ENCODE measurements at regions not wholly inside any gene's neighbourhood (a gene's known extent, or its start where the extent isn't known, plus 50 kb on each side); places are given as distances from the start of the nearest gene placed in this dataset.
A peak's percentile ranks its signal among the peaks of the same experiment; 100 is the strongest.

- Mint-ChIP-seq H3K4me1 (ENCODE audit: low read depth) (no peaks in the 10 kb centered on the region), H3K27me3 (ENCODE audit: low read depth) (peaks cover 5% of the 10 kb centered on the region), H3K9me3 (no peaks in the 10 kb centered on the region), H3K27ac (no peak overlapping the region), H3K4me3 (no peak overlapping the region), H3K36me3 (ENCODE audit: low read depth) (no peaks in the 10 kb centered on the region)
- no peak for DNase-seq
- CTCF ChIA-PET, result no interaction called here
- intact Hi-C loops (cut with micrococcal nuclease), result no loop called here
Observed at GRCh38 chr2:8447610-8448221, 234.1 kb upstream of the ID2 start.

- H3K4me3 Mint-ChIP-seq, result no peak overlapping the region
- no peak for DNase-seq
- no peak overlapping the region for H3K27ac Mint-ChIP-seq
- peaks cover 5% of the 10 kb centered on the region for H3K27me3 Mint-ChIP-seq (ENCODE audit: low read depth)
- no peaks in the 10 kb centered on the region for H3K4me1 Mint-ChIP-seq (ENCODE audit: low read depth)
- H3K36me3 Mint-ChIP-seq (ENCODE audit: low read depth), result no peaks in the 10 kb centered on the region
- CTCF ChIA-PET, result no interaction called here
- H3K9me3 Mint-ChIP-seq, result no peaks in the 10 kb centered on the region
- intact Hi-C loops (cut with micrococcal nuclease), result no loop called here
Observed at GRCh38 chr2:8448824-8449556, 232.9 kb upstream of the ID2 start.

- CTCF ChIA-PET, result no interaction called here
- no peak overlapping the region for H3K27ac Mint-ChIP-seq
- peaks cover 8% of the 10 kb centered on the region for H3K27me3 Mint-ChIP-seq (ENCODE audit: low read depth)
- H3K9me3 Mint-ChIP-seq, result no peaks in the 10 kb centered on the region
- H3K4me1 Mint-ChIP-seq (ENCODE audit: low read depth), result peaks cover 11% of the 10 kb centered on the region
- intact Hi-C loops (cut with micrococcal nuclease), result no loop called here
- no peak for DNase-seq
- H3K4me3 Mint-ChIP-seq, result no peak overlapping the region
- H3K36me3 Mint-ChIP-seq (ENCODE audit: low read depth), result no peaks in the 10 kb centered on the region
Observed at GRCh38 chr2:8451273-8451672, 230.6 kb upstream of the ID2 start.

GRCh38 chr2:8452296-8452695, 229.6 kb upstream of the ID2 start:
- intact Hi-C loops (cut with micrococcal nuclease), result no loop called here
- Mint-ChIP-seq H3K4me3 (no peak overlapping the region), H3K27me3 (ENCODE audit: low read depth) (peaks cover 8% of the 10 kb centered on the region), H3K36me3 (ENCODE audit: low read depth) (no peaks in the 10 kb centered on the region), H3K27ac (no peak overlapping the region), H3K9me3 (no peaks in the 10 kb centered on the region), H3K4me1 (ENCODE audit: low read depth) (peaks cover 14% of the 10 kb centered on the region)
- CTCF ChIA-PET, result no interaction called here
- DNase-seq, result no peak

GRCh38 chr2:8452979-8453903, 228.6 kb upstream of the ID2 start:
- H3K27ac Mint-ChIP-seq, result no peak overlapping the region
- CTCF ChIA-PET, result no interaction called here
- H3K9me3 Mint-ChIP-seq, result no peaks in the 10 kb centered on the region
- DNase-seq, result no peak
- intact Hi-C loops (cut with micrococcal nuclease), result no loop called here
- peaks cover 17% of the 10 kb centered on the region for H3K27me3 Mint-ChIP-seq (ENCODE audit: low read depth)
- no peaks in the 10 kb centered on the region for H3K36me3 Mint-ChIP-seq (ENCODE audit: low read depth)
- peaks cover 18% of the 10 kb centered on the region for H3K4me1 Mint-ChIP-seq (ENCODE audit: low read depth)
- no peak overlapping the region for H3K4me3 Mint-ChIP-seq

- no peak for DNase-seq
- Mint-ChIP-seq H3K36me3 (ENCODE audit: low read depth) (no peaks in the 10 kb centered on the region), H3K4me3 (no peak overlapping the region), H3K9me3 (no peaks in the 10 kb centered on the region), H3K27me3 (ENCODE audit: low read depth) (peaks cover 22% of the 10 kb centered on the region), H3K4me1 (ENCODE audit: low read depth) (peaks cover 18% of the 10 kb centered on the region), H3K27ac (no peak overlapping the region)
- CTCF ChIA-PET, result interaction anchor here (0.8 to 1.2 kb wide), 2 partner anchors 90 to 224 kb away, joined by 3 read pairs; no protein-coding TSS in a partner anchor
- intact Hi-C loops (cut with micrococcal nuclease), result no loop called here
Observed at GRCh38 chr2:8453904-8454302, 228.0 kb upstream of the ID2 start.

GRCh38 chr2:8454797-8455196, 227.1 kb upstream of the ID2 start:
- Mint-ChIP-seq H3K27me3 (ENCODE audit: low read depth) (peaks cover 23% of the 10 kb centered on the region), H3K4me1 (ENCODE audit: low read depth) (peaks cover 18% of the 10 kb centered on the region), H3K9me3 (no peaks in the 10 kb centered on the region), H3K27ac (no peak overlapping the region), H3K36me3 (ENCODE audit: low read depth) (no peaks in the 10 kb centered on the region), H3K4me3 (no peak overlapping the region)
- intact Hi-C loops (cut with micrococcal nuclease), result no loop called here
- DNase-seq, result no peak
- CTCF ChIA-PET, result interaction anchor here (1.2 kb wide), 1 partner anchor 89 kb away, joined by 3 read pairs; no protein-coding TSS in a partner anchor

GRCh38 chr2:8455236-8456150, 226.4 kb upstream of the ID2 start:
- no peaks in the 10 kb centered on the region for H3K36me3 Mint-ChIP-seq (ENCODE audit: low read depth)
- intact Hi-C loops (cut with micrococcal nuclease), result loop anchor here (1.0 to 2.0 kb wide), 4 partner anchors 20 to 225 kb away; no protein-coding TSS in a partner anchor
- H3K4me1 Mint-ChIP-seq (ENCODE audit: low read depth), result peaks cover 18% of the 10 kb centered on the region
- H3K9me3 Mint-ChIP-seq, result no peaks in the 10 kb centered on the region
- no peak for DNase-seq
- peak overlapping the region; percentile 51 for H3K4me3 Mint-ChIP-seq
- H3K27me3 Mint-ChIP-seq (ENCODE audit: low read depth), result peaks cover 18% of the 10 kb centered on the region
- H3K27ac Mint-ChIP-seq, result peak overlapping the region; percentile 27
- CTCF ChIA-PET, result no interaction called here

- Mint-ChIP-seq H3K4me1 (ENCODE audit: low read depth) (peaks cover 18% of the 10 kb centered on the region), H3K27me3 (ENCODE audit: low read depth) (peaks cover 18% of the 10 kb centered on the region), H3K27ac (no peak overlapping the region)
Observed at GRCh38 chr2:8456151-8457091, 225.4 kb upstream of the ID2 start.

GRCh38 chr2:8457092-8457481, 224.8 kb upstream of the ID2 start:
- intact Hi-C loops (cut with micrococcal nuclease), result loop anchor here (1.0 to 2.0 kb wide), 2 partner anchors 88 to 224 kb away; no protein-coding TSS in a partner anchor
- Mint-ChIP-seq H3K4me3 (peak overlapping the region; percentile 46), H3K9me3 (no peaks in the 10 kb centered on the region), H3K27me3 (ENCODE audit: low read depth) (peaks cover 18% of the 10 kb centered on the region), H3K36me3 (ENCODE audit: low read depth) (no peaks in the 10 kb centered on the region), H3K27ac (no peak overlapping the region), H3K4me1 (ENCODE audit: low read depth) (peaks cover 18% of the 10 kb centered on the region)
- DNase-seq, result peak; percentile 14
- CTCF ChIA-PET, result no interaction called here

More at GRCh38 chr2:8456151-8457091, 225.4 kb upstream of the ID2 start:
- H3K36me3 Mint-ChIP-seq (ENCODE audit: low read depth), result no peaks in the 10 kb centered on the region
- intact Hi-C loops (cut with micrococcal nuclease), result loop anchor here (1.0 to 2.0 kb wide), 5 partner anchors 19 to 224 kb away; no protein-coding TSS in a partner anchor
- H3K4me3 Mint-ChIP-seq, result peak overlapping the region; percentile 51
- no peaks in the 10 kb centered on the region for H3K9me3 Mint-ChIP-seq
- peak; percentile 71 for DNase-seq
- CTCF ChIA-PET, result no interaction called here

Measured in activated naive CD4-positive, alpha-beta T cell treated with anti-CD3 and anti-CD28 coated beads for 36 hours (primary cell).